ENCODE measurements at regions not wholly inside any gene's neighbourhood (a gene's known extent, or its start where the extent isn't known, plus 50 kb on each side); places are given as distances from the start of the nearest gene placed in this dataset.

DNA sequence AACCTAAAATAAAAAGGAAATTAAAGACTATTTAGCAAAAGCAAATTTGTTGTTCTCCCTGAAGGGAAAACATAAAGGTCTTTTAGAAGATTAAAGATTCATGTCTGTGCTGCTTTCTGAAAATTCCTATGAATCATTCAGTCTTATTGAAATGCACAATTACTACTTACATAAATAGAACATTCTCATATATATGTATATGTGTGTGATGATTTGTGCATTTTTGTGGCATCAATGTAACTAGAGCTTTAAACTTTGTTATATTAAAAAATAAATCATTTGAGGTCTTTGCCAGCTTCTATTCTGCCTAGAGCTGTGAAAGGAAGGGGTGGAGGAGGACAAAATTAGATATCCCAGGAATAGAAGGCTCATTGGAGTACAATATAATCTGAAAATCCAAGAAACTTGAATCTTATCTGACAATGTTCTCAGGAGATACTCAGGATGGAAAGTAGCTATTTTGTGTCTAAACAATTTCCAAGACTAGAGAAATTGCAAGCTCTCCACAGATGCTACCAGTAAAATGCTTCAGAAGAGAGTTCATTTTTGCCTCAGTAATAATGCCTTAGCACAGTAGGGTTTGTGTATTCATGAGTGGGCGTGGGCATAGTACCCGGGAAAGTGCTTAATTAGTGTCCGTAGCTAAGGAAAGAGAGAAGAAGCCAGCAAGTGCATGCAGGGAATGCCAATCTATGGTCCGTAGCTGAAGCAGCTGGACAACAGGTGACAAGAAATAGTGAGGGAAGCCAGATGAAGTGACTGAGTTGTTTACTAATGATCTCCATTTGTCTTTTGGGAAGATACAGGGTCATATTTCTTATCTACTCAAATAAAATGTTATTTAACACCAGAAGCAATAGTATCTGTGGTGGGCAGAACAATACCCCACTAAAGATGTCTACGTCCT, 395.5 kb upstream of the NBEA start:
- H3K4me1 ChIP-seq = no peaks in the 10 kb centered on the region
- Mint-ChIP-seq H3K4me1 (ENCODE audit: low read depth, unreplicated experiment) (no peaks in the 10 kb centered on the region), H3K27ac (ENCODE audit: unreplicated experiment) (no peak overlapping the region), H3K4me3 (ENCODE audit: unreplicated experiment) (no peak overlapping the region), H3K27me3 (ENCODE audit: insufficient read depth, unreplicated experiment) (no peaks in the 10 kb centered on the region), H3K36me3 (ENCODE audit: insufficient read depth, unreplicated experiment) (no peaks in the 10 kb centered on the region), H3K9me3 (ENCODE audit: unreplicated experiment) (no peaks in the 10 kb centered on the region)
- no peak for DNase-seq
- CTCF ChIA-PET = no interaction called here
- no TSS peak for BruUV-seq (replicated peaks)
- H3K27me3 ChIP-seq (replicated peaks; ENCODE audit: control insufficient read depth, insufficient read depth, low read length) = no peaks in the 10 kb centered on the region
- H3K9me3 ChIP-seq = peaks cover 3% of the 10 kb centered on the region; the same call in 1 of the 2 replicates
- POLR2A ChIA-PET = no interaction called here
- H3K36me3 ChIP-seq (ENCODE audit: control insufficient read depth, insufficient read depth, low read length) = no peaks in the 10 kb centered on the region
- intact Hi-C loops (cut with micrococcal nuclease; ENCODE audit: unreplicated experiment) = no loop called here
- TF ChIP-seq, protein P1, sequence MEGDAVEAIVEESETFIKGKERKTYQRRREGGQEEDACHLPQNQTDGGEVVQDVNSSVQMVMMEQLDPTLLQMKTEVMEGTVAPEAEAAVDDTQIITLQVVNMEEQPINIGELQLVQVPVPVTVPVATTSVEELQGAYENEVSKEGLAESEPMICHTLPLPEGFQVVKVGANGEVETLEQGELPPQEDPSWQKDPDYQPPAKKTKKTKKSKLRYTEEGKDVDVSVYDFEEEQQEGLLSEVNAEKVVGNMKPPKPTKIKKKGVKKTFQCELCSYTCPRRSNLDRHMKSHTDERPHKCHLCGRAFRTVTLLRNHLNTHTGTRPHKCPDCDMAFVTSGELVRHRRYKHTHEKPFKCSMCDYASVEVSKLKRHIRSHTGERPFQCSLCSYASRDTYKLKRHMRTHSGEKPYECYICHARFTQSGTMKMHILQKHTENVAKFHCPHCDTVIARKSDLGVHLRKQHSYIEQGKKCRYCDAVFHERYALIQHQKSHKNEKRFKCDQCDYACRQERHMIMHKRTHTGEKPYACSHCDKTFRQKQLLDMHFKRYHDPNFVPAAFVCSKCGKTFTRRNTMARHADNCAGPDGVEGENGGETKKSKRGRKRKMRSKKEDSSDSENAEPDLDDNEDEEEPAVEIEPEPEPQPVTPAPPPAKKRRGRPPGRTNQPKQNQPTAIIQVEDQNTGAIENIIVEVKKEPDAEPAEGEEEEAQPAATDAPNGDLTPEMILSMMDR (IDR thresholded peaks at IDR 0.05; ENCODE audit: insufficient read depth in 1 of 2, low read depth in 1 of 2, low read length in 1 of 2, severe bottlenecking in 1 of 2, unreplicated experiment in 1 of 2) = no peak
- no peak overlapping the region for H3K4me3 ChIP-seq (ENCODE audit: low read depth, low read length)

DNA sequence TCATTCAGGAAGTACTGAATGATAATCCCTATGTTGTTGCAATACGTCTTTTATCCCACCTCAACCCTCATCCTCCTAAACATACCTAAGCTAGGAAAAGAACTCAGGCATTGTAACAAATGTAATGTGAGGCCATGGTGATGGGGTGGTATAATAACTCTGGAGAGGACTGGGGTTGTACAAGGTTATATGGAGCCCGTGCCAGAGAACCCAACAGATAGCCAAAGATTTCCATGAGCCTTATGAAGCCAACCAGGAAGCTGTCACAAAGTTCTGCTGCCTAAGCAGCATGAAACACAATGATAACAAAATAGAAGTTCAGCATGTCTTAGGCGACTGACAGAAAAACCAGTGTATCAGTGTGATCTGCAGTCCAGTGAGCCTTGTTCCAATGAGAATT, 394.1 kb upstream of the NBEA start:
- Mint-ChIP-seq H3K36me3 (ENCODE audit: insufficient read depth, unreplicated experiment) (no peaks in the 10 kb centered on the region), H3K4me3 (ENCODE audit: unreplicated experiment) (no peak overlapping the region), H3K4me1 (ENCODE audit: low read depth, unreplicated experiment) (no peaks in the 10 kb centered on the region), H3K27me3 (ENCODE audit: insufficient read depth, unreplicated experiment) (no peaks in the 10 kb centered on the region), H3K9me3 (ENCODE audit: unreplicated experiment) (no peaks in the 10 kb centered on the region), H3K27ac (ENCODE audit: unreplicated experiment) (no peak overlapping the region)
- intact Hi-C loops (cut with micrococcal nuclease; ENCODE audit: unreplicated experiment) = no loop called here
- no peaks in the 10 kb centered on the region for H3K36me3 ChIP-seq (ENCODE audit: control insufficient read depth, insufficient read depth, low read length)
- ChIA-PET CTCF (no interaction called here), POLR2A (no interaction called here)
- H3K9me3 ChIP-seq = no peaks in the 10 kb centered on the region
- TF ChIP-seq, protein P1 (IDR thresholded peaks at IDR 0.05; ENCODE audit: insufficient read depth in 1 of 2, low read depth in 1 of 2, low read length in 1 of 2, severe bottlenecking in 1 of 2, unreplicated experiment in 1 of 2) = no peak
- no peak for DNase-seq
- no TSS peak for BruUV-seq (replicated peaks)
- H3K4me1 ChIP-seq = no peaks in the 10 kb centered on the region
- H3K27me3 ChIP-seq (replicated peaks; ENCODE audit: control insufficient read depth, insufficient read depth, low read length) = no peaks in the 10 kb centered on the region
- no peak overlapping the region for H3K4me3 ChIP-seq (ENCODE audit: low read depth, low read length)

DNA sequence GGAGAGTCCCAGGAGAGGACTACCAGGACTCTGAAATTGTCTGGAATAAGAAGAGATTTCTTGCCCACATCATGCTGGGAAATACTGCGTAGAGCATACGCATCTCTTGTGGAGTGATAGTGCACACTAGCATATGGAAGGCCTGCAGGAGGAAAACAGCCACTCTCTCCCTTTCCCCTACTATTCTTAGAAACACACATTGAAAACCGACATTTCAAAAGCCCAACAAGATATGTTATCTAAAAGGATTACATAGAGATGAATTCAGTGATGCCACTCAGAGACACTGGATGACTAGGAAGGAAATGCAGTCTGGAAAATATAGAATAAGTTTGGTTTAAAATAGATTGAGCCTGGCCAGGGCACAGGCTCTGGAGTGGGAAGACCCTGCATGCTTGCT, 388.7 kb upstream of the NBEA start:
- H3K9me3 ChIP-seq = no peaks in the 10 kb centered on the region
- BruUV-seq (replicated peaks) = no TSS peak
- H3K4me1 ChIP-seq = peaks cover 28% of the 10 kb centered on the region
- no peaks in the 10 kb centered on the region for H3K9me3 Mint-ChIP-seq (ENCODE audit: unreplicated experiment)
- no peaks in the 10 kb centered on the region for H3K36me3 ChIP-seq (ENCODE audit: control insufficient read depth, insufficient read depth, low read length)
- no peaks in the 10 kb centered on the region for H3K27me3 ChIP-seq (replicated peaks; ENCODE audit: control insufficient read depth, insufficient read depth, low read length)
- CTCF ChIA-PET = no interaction called here
- POLR2A ChIA-PET = no interaction called here
- intact Hi-C loops (cut with micrococcal nuclease; ENCODE audit: unreplicated experiment) = no loop called here
- no peak for DNase-seq
- H3K4me1 Mint-ChIP-seq (ENCODE audit: low read depth, unreplicated experiment) = peaks cover 23% of the 10 kb centered on the region
- H3K27me3 Mint-ChIP-seq (ENCODE audit: insufficient read depth, unreplicated experiment) = no peaks in the 10 kb centered on the region
- H3K4me3 ChIP-seq (ENCODE audit: low read depth, low read length) = no peak overlapping the region
- H3K4me3 Mint-ChIP-seq (ENCODE audit: unreplicated experiment) = no peak overlapping the region
- no peak overlapping the region for H3K27ac Mint-ChIP-seq (ENCODE audit: unreplicated experiment)
- TF ChIP-seq, protein P1 (IDR thresholded peaks at IDR 0.05; ENCODE audit: insufficient read depth in 1 of 2, low read depth in 1 of 2, low read length in 1 of 2, severe bottlenecking in 1 of 2, unreplicated experiment in 1 of 2) = no peak
- no peaks in the 10 kb centered on the region for H3K36me3 Mint-ChIP-seq (ENCODE audit: insufficient read depth, unreplicated experiment)

Data from Caco-2 (cell line).